KMS-11 (cell line): ENCODE measurements at regions not wholly inside any gene's neighbourhood (a gene's known extent, or its start where the extent isn't known, plus 50 kb on each side); places are given as distances from the start of the nearest gene placed in this dataset.
"Not testable (repeated sequence)": the region's sequence is repeated elsewhere in the genome, so short reads cannot be mapped to it uniquely, and the experiment has no call there.

ENCODE experiments used
- H2AFZ ChIP-seq: fragments of 200-600 bp; sonication (generic); 2 replicates; pipeline ENCODE4 v1.6.1; 2016; ENCODE audit warnings: antibody characterized with exemption, mixed run types, low read depth
- H3K27ac ChIP-seq: fragments of 200-600 bp; sonication (generic); 2 replicates; pipeline ENCODE4 v1.6.1; 2016; ENCODE audit warnings: mild to moderate bottlenecking, mixed run types
- H3K27me3 ChIP-seq: fragments of 200-600 bp; sonication (generic); 2 replicates; pipeline ENCODE4 v1.6.1; 2017; ENCODE audit warnings: mild to moderate bottlenecking, low read depth, mixed run types, moderate library complexity; ENCODE audit not compliant: insufficient read depth
- H3K36me3 ChIP-seq: fragments of 200-600 bp; sonication (generic); 2 replicates; pipeline ENCODE4 v1.6.1; 2017; ENCODE audit warnings: mild to moderate bottlenecking, mixed run types; ENCODE audit not compliant: insufficient read depth
- H3K4me1 ChIP-seq: fragments of 200-600 bp; sonication (generic); 2 replicates; pipeline ENCODE4 v1.6.1; 2016; ENCODE audit warnings: mild to moderate bottlenecking, low read depth, mixed run types; ENCODE audit not compliant: poor library complexity, severe bottlenecking
- H3K4me2 ChIP-seq: fragments of 200-600 bp; sonication (generic); 2 replicates; pipeline ENCODE4 v1.7.0; 2016; ENCODE audit warnings: mild to moderate bottlenecking, mixed run types
- H3K4me3 ChIP-seq: fragments of 200-600 bp; sonication (generic); IDR thresholded peaks from 2 replicates; pipeline ENCODE4 v1.6.1; 2017; ENCODE audit warnings: low read depth, low read length, mixed read lengths; ENCODE audit not compliant: insufficient read depth
- H3K79me2 ChIP-seq: fragments of 200-600 bp; sonication (generic); 2 replicates; pipeline ENCODE4 v1.6.1; 2016; ENCODE audit warnings: low read depth, mixed run types; ENCODE audit not compliant: insufficient read depth
- H3K9ac ChIP-seq: fragments of 200-600 bp; sonication (generic); 2 replicates; pipeline ENCODE4 v1.6.1; 2016; ENCODE audit warnings: mild to moderate bottlenecking, mixed run types
- H4K20me1 ChIP-seq: fragments of 200-600 bp; sonication (generic); 2 replicates; pipeline ENCODE4 v1.6.1; 2016; ENCODE audit warnings: mild to moderate bottlenecking, mixed run types; ENCODE audit not compliant: insufficient read depth
- CTCF ChIP-seq: fragments of 200-600 bp; sonication (generic); conservative IDR thresholded peaks from 2 replicates; pipeline ENCODE4 v1.6.1; 2017; ENCODE audit warnings: low read depth, mild to moderate bottlenecking, antibody characterized with exemption, low read length, moderate library complexity, mixed read lengths

- no peaks in the 10 kb centered on the region for H3K27me3 ChIP-seq
- no peaks in the 10 kb centered on the region for H3K4me1 ChIP-seq
- H4K20me1 ChIP-seq: no peaks in the 10 kb centered on the region; the same call in 1 of the 2 replicates
Observed at GRCh38 chr18:56483386-56483785, 155.0 kb downstream of the TXNL1 start.

GRCh38 chr18:56482813-56483212 lies 155.6 kb downstream of the TXNL1 start:
- H2AFZ ChIP-seq, H3K79me2 ChIP-seq, H3K4me3 ChIP-seq, H3K4me1 ChIP-seq, H3K36me3 ChIP-seq, H3K4me2 ChIP-seq, H3K27ac ChIP-seq, H3K9ac ChIP-seq, H4K20me1 ChIP-seq, H3K27me3 ChIP-seq: not testable (repeated sequence)

More at GRCh38 chr18:56483386-56483785, 155.0 kb downstream of the TXNL1 start:
- Histone ChIP-seq H3K4me3 (no peak overlapping the region), H2AFZ (no peak overlapping the region), H3K36me3 (no peaks in the 10 kb centered on the region), H3K9ac (no peak overlapping the region), H3K79me2 (no peaks in the 10 kb centered on the region), H3K4me2 (no peak overlapping the region), H3K27ac (no peak overlapping the region)
- no peak for TF ChIP-seq CTCF

- no peaks in the 10 kb centered on the region for H3K79me2 ChIP-seq
- H3K4me2 ChIP-seq: no peak overlapping the region
- no peaks in the 10 kb centered on the region; the same call in 1 of the 2 replicates for H4K20me1 ChIP-seq
- TF ChIP-seq CTCF: no peak
- no peak overlapping the region for H2AFZ ChIP-seq
- no peaks in the 10 kb centered on the region for H3K27me3 ChIP-seq
- no peak overlapping the region for H3K9ac ChIP-seq
- H3K4me3 ChIP-seq: no peak overlapping the region
- no peaks in the 10 kb centered on the region for H3K4me1 ChIP-seq
- no peak overlapping the region for H3K27ac ChIP-seq
- no peaks in the 10 kb centered on the region for H3K36me3 ChIP-seq
Observed at GRCh38 chr18:56481751-56482150, 156.6 kb downstream of the TXNL1 start.

GRCh38 chr18:56479841-56480240 lies 158.6 kb downstream of the TXNL1 start:
- Histone ChIP-seq H3K4me2 (no peak overlapping the region), H3K27me3 (no peaks in the 10 kb centered on the region)

More at GRCh38 chr18:56479841-56480240, 158.6 kb downstream of the TXNL1 start:
- no peaks in the 10 kb centered on the region for H3K79me2 ChIP-seq
- no peak overlapping the region for H3K9ac ChIP-seq
- no peaks in the 10 kb centered on the region for H3K36me3 ChIP-seq
- no peak overlapping the region for H2AFZ ChIP-seq
- no peak for TF ChIP-seq CTCF
- no peak overlapping the region for H3K27ac ChIP-seq
- no peak overlapping the region for H3K4me3 ChIP-seq
- H4K20me1 ChIP-seq: no peaks in the 10 kb centered on the region; the same call in 1 of the 2 replicates
- H3K4me1 ChIP-seq: no peaks in the 10 kb centered on the region
